NB4 (cell line): ENCODE measurements at regions not wholly inside any gene's neighbourhood (a gene's known extent, or its start where the extent isn't known, plus 50 kb on each side); places are given as distances from the start of the nearest gene placed in this dataset.

ENCODE experiments used
- MAX ChIP-seq: IDR thresholded peaks from 2 replicates; pipeline ENCODE4 v1.6.1; 2011; ENCODE audit warnings: low read depth, low read length
- POLR2A ChIP-seq: IDR thresholded peaks from 2 replicates; pipeline ENCODE4 v1.6.1; 2011; ENCODE audit warnings: mild to moderate bottlenecking; ENCODE audit not compliant: insufficient read length; ENCODE audit errors: extremely low read depth
- TF ChIP-seq, protein P1 (sequence below): IDR thresholded peaks from one replicate; pipeline ENCODE4 v1.5.1; 2012; ENCODE audit warnings: low read depth, low read length

DNA sequence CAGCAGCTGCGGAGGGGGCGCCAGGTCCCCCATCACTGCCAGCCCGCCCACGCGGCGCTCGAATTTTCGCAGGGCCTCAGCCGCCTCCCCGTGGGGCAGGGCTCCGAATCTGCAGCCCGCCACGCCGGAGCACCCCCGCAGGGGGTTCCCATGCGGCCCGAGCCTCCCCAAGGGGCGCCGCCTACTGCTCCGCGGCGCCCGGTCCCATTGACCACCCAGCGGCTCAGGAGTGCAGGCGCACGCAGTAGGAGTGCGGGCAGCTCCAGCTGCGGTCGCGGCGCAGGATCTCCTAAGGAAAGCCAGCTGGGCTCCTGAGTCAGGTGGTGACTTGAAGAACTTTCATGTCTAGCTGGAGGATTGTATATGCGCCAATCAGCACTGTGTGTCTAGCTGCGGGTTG lies 155.3 kb upstream of the RREB1 start:
- TF ChIP-seq, protein P1, sequence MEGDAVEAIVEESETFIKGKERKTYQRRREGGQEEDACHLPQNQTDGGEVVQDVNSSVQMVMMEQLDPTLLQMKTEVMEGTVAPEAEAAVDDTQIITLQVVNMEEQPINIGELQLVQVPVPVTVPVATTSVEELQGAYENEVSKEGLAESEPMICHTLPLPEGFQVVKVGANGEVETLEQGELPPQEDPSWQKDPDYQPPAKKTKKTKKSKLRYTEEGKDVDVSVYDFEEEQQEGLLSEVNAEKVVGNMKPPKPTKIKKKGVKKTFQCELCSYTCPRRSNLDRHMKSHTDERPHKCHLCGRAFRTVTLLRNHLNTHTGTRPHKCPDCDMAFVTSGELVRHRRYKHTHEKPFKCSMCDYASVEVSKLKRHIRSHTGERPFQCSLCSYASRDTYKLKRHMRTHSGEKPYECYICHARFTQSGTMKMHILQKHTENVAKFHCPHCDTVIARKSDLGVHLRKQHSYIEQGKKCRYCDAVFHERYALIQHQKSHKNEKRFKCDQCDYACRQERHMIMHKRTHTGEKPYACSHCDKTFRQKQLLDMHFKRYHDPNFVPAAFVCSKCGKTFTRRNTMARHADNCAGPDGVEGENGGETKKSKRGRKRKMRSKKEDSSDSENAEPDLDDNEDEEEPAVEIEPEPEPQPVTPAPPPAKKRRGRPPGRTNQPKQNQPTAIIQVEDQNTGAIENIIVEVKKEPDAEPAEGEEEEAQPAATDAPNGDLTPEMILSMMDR, result no peak
- TF ChIP-seq POLR2A, result no peak
- TF ChIP-seq MAX, result no peak
